DMS114 treated with DMSO at 0.1 percent for 48 hours (cell line): ENCODE measurements at regions not wholly inside any gene's neighbourhood (a gene's known extent, or its start where the extent isn't known, plus 50 kb on each side); places are given as distances from the start of the nearest gene placed in this dataset.

ENCODE experiments used
- DNase-seq: peaks from one replicate; lab custom pipeline; 2025; ENCODE audit not compliant: unreplicated experiment; lab: John Stamatoyannopoulos, UW

- no peak for DNase-seq
Measured at GRCh38 chr16:80309178-80309577, 231.6 kb upstream of the DYNLRB2 start.

- no peak for DNase-seq
Measured at GRCh38 chr16:80305410-80305809, 235.4 kb upstream of the DYNLRB2 start.

- no peak for DNase-seq
Measured at GRCh38 chr16:80303691-80304090, 237.1 kb upstream of the DYNLRB2 start.

- DNase-seq = no peak
Measured at GRCh38 chr16:80300876-80301275, 239.9 kb upstream of the DYNLRB2 start.

GRCh38 chr16:80300456-80300855, 240.3 kb upstream of the DYNLRB2 start:
- no peak for DNase-seq

GRCh38 chr16:80299416-80299815, 241.4 kb upstream of the DYNLRB2 start:
- DNase-seq = no peak

- DNase-seq = no peak
Measured at GRCh38 chr16:80298676-80299075, 242.1 kb upstream of the DYNLRB2 start.

- DNase-seq = no peak
Measured at GRCh38 chr16:80296034-80296433, 244.8 kb upstream of the DYNLRB2 start.

GRCh38 chr16:80294172-80294571, 246.6 kb upstream of the DYNLRB2 start:
- DNase-seq = no peak

GRCh38 chr16:80288616-80289015, 252.2 kb upstream of the DYNLRB2 start:
- no peak for DNase-seq

- no peak for DNase-seq
Measured at GRCh38 chr16:80287674-80288073, 253.1 kb upstream of the DYNLRB2 start.

- no peak for DNase-seq
Measured at GRCh38 chr16:80285104-80285503, 255.7 kb upstream of the DYNLRB2 start.

- no peak for DNase-seq
Measured at GRCh38 chr16:80283466-80284392, 257.1 kb upstream of the DYNLRB2 start.

GRCh38 chr16:80280557-80280956, 260.2 kb upstream of the DYNLRB2 start:
- DNase-seq = no peak

- DNase-seq = no peak
Measured at GRCh38 chr16:80279656-80280055, 261.1 kb upstream of the DYNLRB2 start.

- no peak for DNase-seq
Measured at GRCh38 chr16:80277182-80277581, 263.6 kb upstream of the DYNLRB2 start.

- no peak for DNase-seq
Measured at GRCh38 chr16:80274576-80275191, 266.1 kb upstream of the DYNLRB2 start.

- no peak for DNase-seq
Measured at GRCh38 chr16:80273635-80274538, 266.9 kb upstream of the DYNLRB2 start.

GRCh38 chr16:80265624-80266306, 275.0 kb upstream of the DYNLRB2 start:
- no peak for DNase-seq

GRCh38 chr16:80263848-80264694, 276.7 kb upstream of the DYNLRB2 start:
- no peak for DNase-seq
